ENCODE measurements at regions not wholly inside any gene's neighbourhood (a gene's known extent, or its start where the extent isn't known, plus 50 kb on each side); places are given as distances from the start of the nearest gene placed in this dataset.

DNA sequence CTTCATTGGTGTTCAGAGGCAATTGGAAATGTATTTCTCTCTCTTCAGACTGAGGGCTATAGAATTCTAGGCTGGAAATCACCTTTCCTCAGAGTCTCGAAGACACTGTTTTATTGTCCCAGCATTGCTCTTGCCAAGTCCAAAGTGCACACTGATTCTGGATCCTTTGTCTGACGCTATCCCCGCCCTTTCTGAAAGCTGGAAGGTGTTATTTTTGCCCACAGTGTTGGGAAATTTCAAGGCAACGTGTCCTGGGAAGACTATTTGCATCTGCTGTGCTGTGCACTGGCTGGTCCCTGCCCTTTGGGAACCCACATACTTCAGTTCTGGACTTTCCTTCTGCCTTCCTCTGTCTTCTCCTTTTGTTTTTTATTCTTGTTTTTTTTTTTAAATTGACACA lies 190.8 kb downstream of the SH3BP4 start:
- H3K4me3 ChIP-seq (ENCODE audit: low read depth, low read length, poor library complexity, severe bottlenecking) = no peak overlapping the region
- no peaks in the 10 kb centered on the region for H3K4me1 ChIP-seq (ENCODE audit: insufficient read depth, low read length, severe bottlenecking)
- H3K9ac ChIP-seq (ENCODE audit: low read length) = no peak overlapping the region
- H3K9me2 ChIP-seq (ENCODE audit: low read depth, low read length) = no peaks in the 10 kb centered on the region
- H3K27me3 ChIP-seq (ENCODE audit: insufficient read depth, low read length) = no peaks in the 10 kb centered on the region
- H3K79me2 ChIP-seq (ENCODE audit: insufficient read depth, low read length) = no peaks in the 10 kb centered on the region
- no peaks in the 10 kb centered on the region for H3F3A ChIP-seq (ENCODE audit: insufficient read depth, low read length)
- H3K36me3 ChIP-seq (ENCODE audit: insufficient read depth, low read length) = no peaks in the 10 kb centered on the region
- no peak for TF ChIP-seq EZH2 (IDR thresholded peaks at IDR 0.05; ENCODE audit: borderline replicate concordance, low read length)
- TF ChIP-seq, protein P1, sequence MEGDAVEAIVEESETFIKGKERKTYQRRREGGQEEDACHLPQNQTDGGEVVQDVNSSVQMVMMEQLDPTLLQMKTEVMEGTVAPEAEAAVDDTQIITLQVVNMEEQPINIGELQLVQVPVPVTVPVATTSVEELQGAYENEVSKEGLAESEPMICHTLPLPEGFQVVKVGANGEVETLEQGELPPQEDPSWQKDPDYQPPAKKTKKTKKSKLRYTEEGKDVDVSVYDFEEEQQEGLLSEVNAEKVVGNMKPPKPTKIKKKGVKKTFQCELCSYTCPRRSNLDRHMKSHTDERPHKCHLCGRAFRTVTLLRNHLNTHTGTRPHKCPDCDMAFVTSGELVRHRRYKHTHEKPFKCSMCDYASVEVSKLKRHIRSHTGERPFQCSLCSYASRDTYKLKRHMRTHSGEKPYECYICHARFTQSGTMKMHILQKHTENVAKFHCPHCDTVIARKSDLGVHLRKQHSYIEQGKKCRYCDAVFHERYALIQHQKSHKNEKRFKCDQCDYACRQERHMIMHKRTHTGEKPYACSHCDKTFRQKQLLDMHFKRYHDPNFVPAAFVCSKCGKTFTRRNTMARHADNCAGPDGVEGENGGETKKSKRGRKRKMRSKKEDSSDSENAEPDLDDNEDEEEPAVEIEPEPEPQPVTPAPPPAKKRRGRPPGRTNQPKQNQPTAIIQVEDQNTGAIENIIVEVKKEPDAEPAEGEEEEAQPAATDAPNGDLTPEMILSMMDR (IDR thresholded peaks at IDR 0.05; ENCODE audit: low read length) = no peak
- H4K20me1 ChIP-seq (ENCODE audit: insufficient read depth, low read length) = no peaks in the 10 kb centered on the region
- no peak overlapping the region for H2AFZ ChIP-seq (ENCODE audit: low read length)
- no peak overlapping the region for H3K27ac ChIP-seq (ENCODE audit: low read depth, low read length, poor library complexity, severe bottlenecking)
- H3K4me2 ChIP-seq (ENCODE audit: low read length) = no peak overlapping the region
- H3K9me3 ChIP-seq (ENCODE audit: low read length) = no peaks in the 10 kb centered on the region

DNA sequence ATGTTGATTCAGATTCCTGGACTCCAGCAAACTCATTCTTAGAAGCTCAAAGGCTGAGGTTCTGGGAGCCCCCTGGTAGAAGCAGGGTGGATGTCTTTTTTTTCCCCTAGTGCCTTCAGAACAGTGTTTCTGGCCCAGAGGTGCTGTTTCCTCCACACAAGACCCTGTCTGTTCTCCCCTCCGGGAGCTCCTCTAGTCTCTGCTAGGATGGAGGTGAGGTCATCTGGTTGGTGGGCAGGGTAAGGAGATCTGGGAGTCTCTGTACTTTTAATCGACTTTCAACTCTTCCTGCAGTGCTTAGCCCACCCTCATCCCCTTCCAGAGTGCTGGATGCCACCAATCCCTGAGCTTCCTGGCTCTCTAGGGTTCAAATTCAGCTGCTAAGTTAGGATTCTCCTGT lies 192.0 kb downstream of the SH3BP4 start:
- Histone ChIP-seq H3K79me2 (ENCODE audit: insufficient read depth, low read length) (no peaks in the 10 kb centered on the region), H3K36me3 (ENCODE audit: insufficient read depth, low read length) (no peaks in the 10 kb centered on the region), H3K9ac (ENCODE audit: low read length) (no peak overlapping the region), H4K20me1 (ENCODE audit: insufficient read depth, low read length) (no peaks in the 10 kb centered on the region), H3K9me3 (ENCODE audit: low read length) (no peaks in the 10 kb centered on the region), H2AFZ (ENCODE audit: low read length) (no peak overlapping the region), H3F3A (ENCODE audit: insufficient read depth, low read length) (no peaks in the 10 kb centered on the region), H3K9me2 (ENCODE audit: low read depth, low read length) (no peaks in the 10 kb centered on the region), H3K4me1 (ENCODE audit: insufficient read depth, low read length, severe bottlenecking) (no peaks in the 10 kb centered on the region), H3K4me2 (ENCODE audit: low read length) (no peak overlapping the region), H3K4me3 (ENCODE audit: low read depth, low read length, poor library complexity, severe bottlenecking) (no peak overlapping the region), H3K27ac (ENCODE audit: low read depth, low read length, poor library complexity, severe bottlenecking) (no peak overlapping the region), H3K27me3 (ENCODE audit: insufficient read depth, low read length) (no peaks in the 10 kb centered on the region)
- TF ChIP-seq, protein P1 (IDR thresholded peaks at IDR 0.05; ENCODE audit: low read length) = no peak
- TF ChIP-seq EZH2 (IDR thresholded peaks at IDR 0.05; ENCODE audit: borderline replicate concordance, low read length) = no peak

DNA sequence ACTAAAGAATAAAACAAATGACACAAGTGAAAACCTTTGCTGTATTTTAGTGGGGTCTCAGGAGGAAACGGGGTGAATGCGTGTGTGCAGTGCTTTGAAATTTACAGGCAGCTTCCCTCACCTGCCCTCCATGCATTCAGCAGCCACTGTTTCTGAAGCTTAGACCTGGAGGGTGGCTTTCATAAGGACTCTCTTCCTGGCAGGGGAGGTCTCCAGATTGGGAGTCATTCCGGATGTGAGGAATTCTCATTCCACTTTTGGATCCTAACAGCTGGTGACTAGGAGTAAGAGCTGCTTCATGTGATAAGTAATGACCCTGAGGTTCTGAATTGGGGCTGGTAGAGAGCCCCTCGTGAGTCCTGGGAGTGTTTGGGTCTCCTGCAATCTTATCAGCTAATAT lies 192.5 kb downstream of the SH3BP4 start:
- Histone ChIP-seq H3K4me1 (ENCODE audit: insufficient read depth, low read length, severe bottlenecking) (no peaks in the 10 kb centered on the region), H3K9ac (ENCODE audit: low read length) (no peak overlapping the region), H3K4me2 (ENCODE audit: low read length) (no peak overlapping the region), H3K4me3 (ENCODE audit: low read depth, low read length, poor library complexity, severe bottlenecking) (no peak overlapping the region), H3K9me3 (ENCODE audit: low read length) (no peaks in the 10 kb centered on the region), H3F3A (ENCODE audit: insufficient read depth, low read length) (no peaks in the 10 kb centered on the region), H3K36me3 (ENCODE audit: insufficient read depth, low read length) (no peaks in the 10 kb centered on the region), H3K27me3 (ENCODE audit: insufficient read depth, low read length) (no peaks in the 10 kb centered on the region), H2AFZ (ENCODE audit: low read length) (no peak overlapping the region), H3K9me2 (ENCODE audit: low read depth, low read length) (no peaks in the 10 kb centered on the region), H3K27ac (ENCODE audit: low read depth, low read length, poor library complexity, severe bottlenecking) (no peak overlapping the region), H4K20me1 (ENCODE audit: insufficient read depth, low read length) (no peaks in the 10 kb centered on the region), H3K79me2 (ENCODE audit: insufficient read depth, low read length) (no peaks in the 10 kb centered on the region)
- no peak for TF ChIP-seq EZH2 (IDR thresholded peaks at IDR 0.05; ENCODE audit: borderline replicate concordance, low read length)
- TF ChIP-seq, protein P1 (IDR thresholded peaks at IDR 0.05; ENCODE audit: low read length) = no peak
